HFF-Myc (cell line): ENCODE measurements at regions not wholly inside any gene's neighbourhood (a gene's known extent, or its start where the extent isn't known, plus 50 kb on each side); places are given as distances from the start of the nearest gene placed in this dataset.

Experiments used
- DNase-seq: peaks from one replicate; pipeline ENCODE4 v3.0.0-alpha.2; 2011; ENCODE audit warnings: low read depth; ENCODE audit errors: extremely low read depth
- H3K4me3 ChIP-seq: replicated peaks from 2 replicates; pipeline ENCODE4 v1.5.1; 2011; ENCODE audit warnings: low read depth, mild to moderate bottlenecking, control low read depth, low read length
- TF ChIP-seq, protein P1 (sequence below): IDR thresholded peaks from 2 replicates; pipeline ENCODE4 v1.5.1; 2012; ENCODE audit warnings: mild to moderate bottlenecking, low read depth, low read length, control low read depth; ENCODE audit errors: missing control alignments

DNA sequence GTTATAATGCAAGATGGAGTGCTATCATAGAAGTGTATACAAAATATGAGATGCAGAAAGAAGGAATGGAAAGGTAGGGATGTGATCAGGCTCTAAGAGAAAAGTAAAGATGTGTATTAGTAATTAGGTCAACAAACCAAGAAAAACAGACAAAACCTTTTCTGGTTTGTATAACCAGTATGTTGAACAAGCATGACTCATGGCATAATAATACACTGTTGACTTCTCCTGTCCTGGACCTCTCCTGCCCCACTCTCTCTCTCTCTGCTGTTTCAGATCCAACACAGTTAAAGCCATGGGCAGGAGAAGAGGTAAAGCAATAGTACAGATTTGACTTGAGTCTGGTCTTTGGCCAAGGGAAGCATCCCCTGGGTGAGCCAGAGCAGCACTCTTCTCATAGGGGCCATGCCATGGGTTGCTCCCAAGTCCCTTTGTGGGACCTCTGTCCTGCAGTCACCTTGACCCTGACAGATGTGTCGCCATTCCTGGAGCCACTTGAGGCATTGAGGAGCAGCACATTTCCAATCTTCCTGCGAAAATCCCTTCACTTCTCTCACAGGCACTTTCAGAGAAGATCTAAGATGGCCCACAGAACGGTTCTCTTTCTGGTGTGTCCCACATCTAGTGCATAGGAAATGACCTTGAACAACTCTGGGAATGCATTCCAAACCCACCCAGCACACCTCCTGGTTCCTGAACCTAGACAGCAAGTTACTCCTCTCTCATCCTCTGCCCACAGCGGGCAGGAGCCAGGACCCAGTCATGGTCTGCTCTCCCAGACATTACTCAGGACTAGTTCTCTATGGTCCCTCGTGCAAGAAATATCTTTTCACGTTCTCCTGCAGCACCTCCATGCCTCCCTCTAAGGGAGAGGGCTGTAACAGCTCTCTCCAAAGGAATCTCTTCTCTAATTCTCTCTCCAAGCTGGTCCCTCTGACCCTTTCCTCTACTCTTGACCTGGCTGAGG, 58.2 kb upstream of the PRSS23 start:
- DNase-seq: no peak
- TF ChIP-seq, protein P1, sequence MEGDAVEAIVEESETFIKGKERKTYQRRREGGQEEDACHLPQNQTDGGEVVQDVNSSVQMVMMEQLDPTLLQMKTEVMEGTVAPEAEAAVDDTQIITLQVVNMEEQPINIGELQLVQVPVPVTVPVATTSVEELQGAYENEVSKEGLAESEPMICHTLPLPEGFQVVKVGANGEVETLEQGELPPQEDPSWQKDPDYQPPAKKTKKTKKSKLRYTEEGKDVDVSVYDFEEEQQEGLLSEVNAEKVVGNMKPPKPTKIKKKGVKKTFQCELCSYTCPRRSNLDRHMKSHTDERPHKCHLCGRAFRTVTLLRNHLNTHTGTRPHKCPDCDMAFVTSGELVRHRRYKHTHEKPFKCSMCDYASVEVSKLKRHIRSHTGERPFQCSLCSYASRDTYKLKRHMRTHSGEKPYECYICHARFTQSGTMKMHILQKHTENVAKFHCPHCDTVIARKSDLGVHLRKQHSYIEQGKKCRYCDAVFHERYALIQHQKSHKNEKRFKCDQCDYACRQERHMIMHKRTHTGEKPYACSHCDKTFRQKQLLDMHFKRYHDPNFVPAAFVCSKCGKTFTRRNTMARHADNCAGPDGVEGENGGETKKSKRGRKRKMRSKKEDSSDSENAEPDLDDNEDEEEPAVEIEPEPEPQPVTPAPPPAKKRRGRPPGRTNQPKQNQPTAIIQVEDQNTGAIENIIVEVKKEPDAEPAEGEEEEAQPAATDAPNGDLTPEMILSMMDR: no peak
- no peak overlapping the region for H3K4me3 ChIP-seq

DNA sequence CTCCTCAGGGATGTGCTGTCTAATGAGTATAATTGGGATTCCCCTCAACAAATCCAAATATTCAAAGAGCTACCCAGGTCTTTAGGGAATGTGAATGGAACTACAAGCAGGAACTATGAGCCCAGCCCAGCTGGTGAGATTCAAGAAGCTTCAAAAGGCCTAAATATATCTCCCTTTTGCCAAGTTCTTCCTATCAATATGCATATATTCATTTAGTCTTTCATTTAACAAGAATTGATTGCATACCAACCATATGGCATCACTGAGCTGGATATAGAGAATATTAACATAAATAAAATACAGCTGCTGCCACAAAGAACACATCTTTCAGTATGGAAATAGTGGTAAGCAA, 58.9 kb upstream of the PRSS23 start:
- H3K4me3 ChIP-seq: no peak overlapping the region
- DNase-seq: no peak
- TF ChIP-seq, protein P1: no peak

DNA sequence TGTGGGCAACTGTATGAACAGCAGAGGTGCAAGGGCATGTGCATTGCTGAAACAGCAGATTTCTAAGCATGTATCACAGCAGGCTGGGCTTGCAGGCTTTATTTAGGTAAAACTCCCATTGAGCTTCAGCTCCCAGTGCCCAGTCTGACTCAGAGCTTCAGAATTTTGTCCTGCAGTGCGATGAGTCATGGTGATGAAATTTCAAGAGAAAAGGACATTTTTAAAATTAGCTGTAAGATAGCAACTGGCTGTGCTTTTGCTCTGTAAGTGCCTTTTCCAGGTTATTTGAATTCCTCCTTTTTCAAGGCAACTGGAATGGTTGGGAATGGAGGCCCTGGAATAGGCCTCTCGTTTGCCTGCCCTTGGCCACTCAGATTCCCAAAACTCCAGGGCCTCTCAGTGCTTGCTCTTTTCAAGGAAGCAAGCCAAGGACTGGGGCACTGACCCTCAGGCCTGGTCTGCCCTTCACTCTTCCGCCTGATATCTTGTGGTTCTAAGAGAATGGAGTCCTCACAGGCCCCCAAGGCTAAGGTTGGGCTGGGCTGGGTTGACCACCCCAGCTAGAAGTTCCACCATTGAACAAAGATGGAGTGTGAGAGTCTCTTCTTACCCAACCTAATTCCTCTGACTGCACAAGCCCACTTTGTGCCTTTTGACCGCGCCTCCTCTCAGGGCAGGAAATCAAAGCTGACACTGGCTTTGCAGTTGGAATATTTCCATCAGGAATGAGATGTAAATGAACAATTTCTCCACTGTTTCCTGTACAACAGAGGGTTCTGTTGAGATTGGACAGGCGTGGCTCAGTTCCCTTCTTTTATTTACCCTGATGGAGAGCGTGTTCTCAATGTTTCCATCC, 59.5 kb upstream of the PRSS23 start:
- DNase-seq: peak; percentile 95
- H3K4me3 ChIP-seq: no peak overlapping the region; the same call in 1 of the 2 replicates
- TF ChIP-seq, protein P1: no peak

DNA sequence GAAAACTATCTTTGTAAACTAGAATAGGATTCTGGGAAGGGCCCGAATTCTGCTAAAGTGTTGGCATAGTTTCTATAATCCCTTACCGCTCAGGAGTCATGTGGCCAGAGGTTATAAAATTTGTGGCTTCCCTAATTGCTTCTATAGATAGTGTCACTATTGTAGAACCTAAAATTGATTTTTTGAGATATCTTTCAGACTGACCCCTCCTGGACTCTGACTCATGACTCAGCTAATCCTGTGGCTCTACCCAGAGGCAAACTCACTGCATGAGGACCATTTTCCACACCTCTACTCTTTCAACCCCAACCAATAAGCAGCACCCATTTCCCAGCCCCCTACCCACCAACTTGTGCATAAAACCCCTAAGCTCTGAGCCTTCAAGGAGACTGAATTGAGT, 61.8 kb upstream of the PRSS23 start:
- DNase-seq: no peak
- H3K4me3 ChIP-seq: no peak overlapping the region
- TF ChIP-seq, protein P1: no peak

DNA sequence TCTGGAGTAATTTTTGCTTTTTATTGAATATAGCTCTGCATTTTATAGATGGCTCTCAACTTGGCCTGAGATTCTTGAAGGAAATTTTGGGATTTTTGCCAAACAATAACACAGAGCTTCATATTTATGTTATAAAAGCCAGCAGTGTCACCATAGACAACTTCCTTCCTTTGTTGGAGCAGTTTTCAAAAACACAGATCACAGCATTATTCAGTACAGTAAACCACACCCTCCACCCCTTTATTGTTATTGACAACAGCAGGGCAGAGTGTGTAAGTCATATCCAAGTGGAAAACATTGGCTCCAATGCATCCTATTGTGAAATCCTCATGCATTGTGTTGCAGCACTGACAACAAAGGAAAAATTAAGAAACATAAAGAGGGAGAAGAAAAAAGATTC, 62.6 kb upstream of the PRSS23 start:
- DNase-seq: no peak
- no peak overlapping the region for H3K4me3 ChIP-seq
- TF ChIP-seq, protein P1: no peak

DNA sequence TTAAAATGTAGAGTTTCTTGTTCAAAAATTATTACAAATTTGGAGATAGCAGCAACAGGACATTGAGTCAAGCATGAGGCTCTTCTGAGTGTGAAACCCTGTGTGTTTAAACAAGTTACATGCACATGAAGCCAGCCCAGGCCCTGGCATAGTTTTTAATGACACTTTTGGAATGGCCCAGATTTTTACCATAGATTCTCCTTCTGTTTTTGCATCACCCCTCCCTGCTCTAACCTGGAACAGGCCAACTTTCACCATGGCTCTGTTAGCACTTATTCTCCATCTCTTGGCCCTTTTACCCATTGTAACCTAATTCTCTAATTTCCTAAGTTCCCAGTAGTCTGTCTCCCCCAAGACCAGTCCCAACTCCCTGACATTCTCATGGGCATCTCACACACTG, 63.1 kb upstream of the PRSS23 start:
- DNase-seq: no peak
- no peak overlapping the region for H3K4me3 ChIP-seq
- TF ChIP-seq, protein P1: no peak
